ENCODE measurements at regions not wholly inside any gene's neighbourhood (a gene's known extent, or its start where the extent isn't known, plus 50 kb on each side); places are given as distances from the start of the nearest gene placed in this dataset.

GRCh38 chr5:61622156-61622555 lies 290.1 kb downstream of the ZSWIM6 start:
- TF ChIP-seq CTCF (IDR thresholded peaks at IDR 0.05): no peak
- DNase-seq (no peak), ATAC-seq (no peak)
- intact Hi-C loops (cut with DNase I): loop anchor here in 4 of 10 donors (5.0 to 10.0 kb wide), 4 partner anchors 217 to 667 kb away; partner anchors contain the start of gene ZSWIM6 (in 2 of the 4)
- Histone ChIP-seq H3K27ac (no peak overlapping the region), H3K36me3 (no peaks in the 10 kb centered on the region), H3K27me3 (peaks cover 0 to 19% (median 0%) of the 10 kb centered on the region in 7 donors), H3K9me3 (no peaks in the 10 kb centered on the region), H3K4me3 (no peak overlapping the region), H3K4me1 (peaks cover 3 to 38% (median 25%) of the 10 kb centered on the region in 9 donors)
- WGBS, 2 donors: 88 to 89% methylated on average over 2 of the region's 2 CpGs

- H3K27ac ChIP-seq: no peak overlapping the region
These were observed 291.5 kb downstream of the ZSWIM6 start for GRCh38 chr5:61623401-61624069.

GRCh38 chr5:61624553-61625136 lies 292.6 kb downstream of the ZSWIM6 start:
- Histone ChIP-seq H3K4me1 (peaks cover 3 to 39% (median 25%) of the 10 kb centered on the region in 9 donors), H3K36me3 (no peaks in the 10 kb centered on the region), H3K27me3 (peaks cover 0 to 19% (median 0%) of the 10 kb centered on the region in 7 donors), H3K9me3 (no peaks in the 10 kb centered on the region), H3K27ac (peak overlapping the region in 8 of 10 donors; percentile 87 to 97 (median 90)), H3K4me3 (peak overlapping the region in 3 of 10 donors; percentile 67 to 73 (median 68))
- ATAC-seq: no peak
- WGBS, 2 donors: 82 to 88% methylated on average over 3 of the region's 3 CpGs
- intact Hi-C loops (cut with DNase I): loop anchor here in 5 of 10 donors (5.0 to 10.0 kb wide), 5 partner anchors 217 to 670 kb away; partner anchors contain the start of gene ZSWIM6 (in 4 of the 5)
- TF ChIP-seq CTCF (IDR thresholded peaks at IDR 0.05): no peak
- no peak for DNase-seq

More at GRCh38 chr5:61623401-61624069, 291.5 kb downstream of the ZSWIM6 start:
- 76 to 79% methylated on average over 5 of the region's 5 CpGs for WGBS, 2 donors
- intact Hi-C loops (cut with DNase I): loop anchor here in 4 of 10 donors (1.0 to 10.0 kb wide), 5 partner anchors 24 to 669 kb away; partner anchors contain the start of gene ZSWIM6 (in 2 of the 4)
- Histone ChIP-seq H3K4me1 (peaks cover 3 to 39% (median 25%) of the 10 kb centered on the region in 9 donors), H3K4me3 (no peak overlapping the region), H3K27me3 (peaks cover 0 to 19% (median 0%) of the 10 kb centered on the region in 7 donors), H3K9me3 (no peaks in the 10 kb centered on the region), H3K36me3 (no peaks in the 10 kb centered on the region)
- ATAC-seq (no peak), DNase-seq (no peak)
- peak in 1 of 9 donors; percentile 11 for TF ChIP-seq CTCF (IDR thresholded peaks at IDR 0.05)

GRCh38 chr5:61625137-61625561 lies 293.1 kb downstream of the ZSWIM6 start:
- Histone ChIP-seq H3K36me3 (no peaks in the 10 kb centered on the region), H3K27me3 (peaks cover 0 to 19% (median 0%) of the 10 kb centered on the region in 7 donors), H3K4me1 (peaks cover 3 to 35% (median 23%) of the 10 kb centered on the region in 9 donors), H3K27ac (peak overlapping the region; percentile 73 to 97 (median 90)), H3K4me3 (peak overlapping the region; percentile 44 to 73 (median 64)), H3K9me3 (no peaks in the 10 kb centered on the region)
- DNase-seq: no peak
- TF ChIP-seq CTCF (IDR thresholded peaks at IDR 0.05): no peak
- intact Hi-C loops (cut with DNase I): loop anchor here in 5 of 10 donors (5.0 to 10.0 kb wide), 5 partner anchors 218 to 670 kb away; partner anchors contain the start of gene ZSWIM6 (in 3 of the 5)
- peak in 1 of 8 donors; percentile 11 for ATAC-seq
- WGBS, 2 donors: 33 to 40% methylated on average over 11 of the region's 11 CpGs
